Stimulated activated naive CD8-positive, alpha-beta T cell treated with anti-CD3 and anti-CD28 coated beads, Interleukin-15, Interleukin-2, amounts not matched to agents 100 ng/mL and 50 ng/mL, for 24 hours (primary cell): ENCODE measurements at regions not wholly inside any gene's neighbourhood (a gene's known extent, or its start where the extent isn't known, plus 50 kb on each side); places are given as distances from the start of the nearest gene placed in this dataset.

Experiments used
- H3K27ac Mint-ChIP-seq: one replicate; pipeline ENCODE4 v1.8.0; 2021; ENCODE audit warnings: mild to moderate bottlenecking, mixed read lengths
- H3K27me3 Mint-ChIP-seq: one replicate; pipeline ENCODE4 v1.8.0; 2021; ENCODE audit warnings: mixed read lengths
- H3K36me3 Mint-ChIP-seq: one replicate; pipeline ENCODE4 v1.8.0; 2021; ENCODE audit warnings: low read depth, mixed read lengths
- H3K4me1 Mint-ChIP-seq: one replicate; pipeline ENCODE4 v1.8.0; 2021; ENCODE audit warnings: low read depth, mixed read lengths
- H3K4me3 Mint-ChIP-seq: one replicate; pipeline ENCODE4 v1.8.0; 2021; ENCODE audit warnings: mild to moderate bottlenecking, mixed read lengths
- H3K9me3 Mint-ChIP-seq: one replicate; pipeline ENCODE4 v1.8.0; 2021; ENCODE audit warnings: mixed read lengths

DNA sequence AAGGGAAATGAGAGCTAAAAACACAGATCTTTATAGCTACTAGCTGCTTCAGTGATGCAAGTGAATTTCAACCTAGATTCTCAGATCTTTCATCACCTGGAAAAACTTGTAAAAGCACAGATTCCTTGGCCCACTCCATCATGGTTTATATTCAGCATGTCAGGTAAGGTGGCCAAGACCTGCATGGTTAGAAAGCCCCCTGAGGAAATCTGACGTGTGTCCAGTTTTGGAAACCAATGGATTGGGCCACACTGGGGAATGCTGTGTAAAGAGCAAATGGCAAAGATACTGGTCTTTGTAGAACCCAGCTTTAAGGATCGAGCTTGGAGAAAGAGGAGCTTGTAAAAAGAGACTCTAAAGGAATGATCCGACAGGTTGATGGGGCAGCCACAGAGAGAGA is 397.0 kb upstream of the ARRDC4 start:
- H3K4me1 Mint-ChIP-seq: no peaks in the 10 kb centered on the region
- H3K27ac Mint-ChIP-seq: no peak overlapping the region
- no peaks in the 10 kb centered on the region for H3K36me3 Mint-ChIP-seq
- no peaks in the 10 kb centered on the region for H3K27me3 Mint-ChIP-seq
- H3K4me3 Mint-ChIP-seq: no peak overlapping the region
- H3K9me3 Mint-ChIP-seq: peaks cover 11% of the 10 kb centered on the region

DNA sequence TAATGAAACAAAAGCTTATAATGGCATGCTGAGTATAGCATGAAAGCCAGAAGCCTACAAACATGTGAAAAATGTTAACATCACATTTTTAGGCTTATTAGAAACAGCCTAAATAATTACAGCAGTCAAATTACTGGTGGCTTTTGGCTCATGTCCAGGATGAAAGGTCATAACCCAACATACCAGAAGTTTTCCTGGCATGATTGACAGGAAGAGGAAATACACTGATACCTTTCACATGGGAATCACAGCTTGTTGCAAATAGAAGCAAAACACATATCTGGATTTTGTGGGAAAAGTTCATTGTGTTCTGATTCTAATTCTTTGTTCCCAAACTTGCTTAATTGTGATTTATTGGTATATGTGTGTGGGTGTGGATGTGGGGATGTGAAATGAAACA is 393.5 kb upstream of the ARRDC4 start:
- H3K36me3 Mint-ChIP-seq: no peaks in the 10 kb centered on the region
- H3K4me3 Mint-ChIP-seq: no peak overlapping the region
- no peaks in the 10 kb centered on the region for H3K27me3 Mint-ChIP-seq
- H3K27ac Mint-ChIP-seq: no peak overlapping the region
- no peaks in the 10 kb centered on the region for H3K9me3 Mint-ChIP-seq
- H3K4me1 Mint-ChIP-seq: no peaks in the 10 kb centered on the region

DNA sequence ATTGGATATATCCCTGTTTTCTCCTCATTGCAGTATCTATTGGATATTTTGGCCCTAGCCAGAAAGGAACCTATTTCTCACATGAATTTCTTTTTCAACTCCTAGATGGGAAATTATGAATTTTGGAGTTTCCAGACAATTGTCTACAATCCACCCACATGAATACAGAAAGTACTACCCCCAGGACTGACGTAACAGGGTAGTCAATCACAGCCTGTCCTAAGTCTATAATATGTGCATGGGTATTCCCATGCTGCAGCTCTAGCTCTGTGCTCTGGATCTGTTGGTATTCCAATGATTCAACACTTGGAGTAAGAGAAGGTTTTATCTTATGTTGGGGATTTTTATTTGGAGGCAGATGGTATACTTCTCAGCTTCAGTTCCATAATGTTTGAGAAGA is 393.1 kb upstream of the ARRDC4 start:
- Mint-ChIP-seq H3K4me1 (no peaks in the 10 kb centered on the region), H3K4me3 (no peak overlapping the region), H3K27ac (no peak overlapping the region), H3K36me3 (no peaks in the 10 kb centered on the region), H3K27me3 (no peaks in the 10 kb centered on the region), H3K9me3 (no peaks in the 10 kb centered on the region)

DNA sequence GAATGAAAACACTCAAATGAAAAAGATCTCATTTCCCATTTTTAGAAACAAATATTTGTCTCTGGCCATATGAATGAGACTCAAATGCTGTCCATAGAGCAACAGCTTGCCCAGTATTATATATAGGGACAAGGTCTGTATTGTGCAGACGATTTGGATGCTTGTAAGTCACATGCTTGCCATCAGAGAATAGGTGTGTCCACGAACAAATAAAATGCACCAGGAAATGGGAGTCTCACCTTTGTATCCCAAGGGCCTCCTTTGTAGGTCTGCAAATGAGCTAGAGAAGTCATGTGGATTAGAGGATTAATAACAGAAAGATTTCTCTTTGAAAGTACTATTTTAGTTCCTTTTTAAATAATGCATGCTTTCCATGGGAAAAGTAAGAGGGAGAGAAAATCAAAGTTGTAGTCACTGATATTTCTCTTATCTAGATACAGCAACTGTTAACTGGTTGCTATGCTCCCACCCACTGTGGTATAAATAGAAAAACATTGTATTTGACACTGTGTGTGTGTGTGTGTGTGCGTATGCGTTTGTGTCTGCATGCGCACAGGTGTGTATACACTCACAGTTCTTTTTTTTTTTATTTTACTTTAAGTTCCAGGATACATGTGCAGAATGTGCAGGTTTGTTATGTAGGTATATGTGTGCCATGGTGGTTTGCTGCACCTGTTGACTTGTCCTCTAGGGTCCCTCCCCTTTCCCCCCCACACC is 383.4 kb upstream of the ARRDC4 start:
- H3K4me1 Mint-ChIP-seq: no peaks in the 10 kb centered on the region
- no peaks in the 10 kb centered on the region for H3K36me3 Mint-ChIP-seq
- no peak overlapping the region for H3K4me3 Mint-ChIP-seq

DNA sequence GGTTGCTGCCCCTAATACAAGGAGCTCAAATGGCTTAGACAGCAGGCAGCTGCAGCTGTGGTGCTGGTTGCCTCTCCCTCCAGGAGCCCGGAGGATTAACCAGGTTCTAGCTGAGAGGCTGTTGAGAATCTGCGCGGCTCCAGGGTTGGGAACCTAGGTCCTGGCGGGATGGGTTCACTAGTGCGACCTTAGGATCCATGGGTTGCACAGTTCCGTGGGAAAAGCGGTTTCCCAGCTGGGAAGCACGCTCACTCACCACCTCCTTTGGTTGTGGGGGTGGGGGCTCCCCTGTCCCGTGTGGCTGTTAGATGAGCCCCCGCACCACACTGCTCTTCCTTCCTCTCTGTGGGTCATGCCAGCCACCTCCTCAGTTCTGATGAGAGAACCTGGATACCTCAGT is 375.1 kb upstream of the ARRDC4 start:
- no peaks in the 10 kb centered on the region for H3K27me3 Mint-ChIP-seq
- H3K4me1 Mint-ChIP-seq: no peaks in the 10 kb centered on the region
- H3K36me3 Mint-ChIP-seq: no peaks in the 10 kb centered on the region
- no peak overlapping the region for H3K4me3 Mint-ChIP-seq
- peaks cover 12% of the 10 kb centered on the region for H3K9me3 Mint-ChIP-seq
- no peak overlapping the region for H3K27ac Mint-ChIP-seq

More for the DNA sequence above, 383.4 kb upstream of the ARRDC4 start:
- H3K27ac Mint-ChIP-seq: no peak overlapping the region
- no peaks in the 10 kb centered on the region for H3K27me3 Mint-ChIP-seq
- peaks cover 20% of the 10 kb centered on the region for H3K9me3 Mint-ChIP-seq

DNA sequence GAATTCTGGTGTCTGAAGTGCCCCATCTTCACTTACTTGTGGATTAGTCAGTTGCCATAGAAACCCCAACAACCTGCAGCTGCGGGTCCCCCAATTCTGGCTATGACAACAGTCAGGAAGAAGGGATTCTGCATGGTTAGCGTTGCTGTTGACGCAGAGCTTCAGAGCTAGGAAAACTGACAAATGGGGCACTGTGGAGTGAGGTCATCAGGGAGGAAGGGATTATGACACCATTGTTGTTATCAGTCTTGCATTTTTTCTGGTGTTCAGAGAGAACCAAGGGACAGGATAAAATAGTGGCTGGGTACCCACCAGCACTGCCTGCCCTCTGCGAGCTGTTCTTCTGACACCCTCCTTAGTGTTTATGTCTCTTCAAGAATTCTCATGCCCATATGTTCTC is 367.7 kb upstream of the ARRDC4 start:
- H3K27me3 Mint-ChIP-seq: no peaks in the 10 kb centered on the region
- H3K27ac Mint-ChIP-seq: no peak overlapping the region
- no peaks in the 10 kb centered on the region for H3K4me1 Mint-ChIP-seq
- H3K4me3 Mint-ChIP-seq: no peak overlapping the region
- peaks cover 2% of the 10 kb centered on the region for H3K9me3 Mint-ChIP-seq
- H3K36me3 Mint-ChIP-seq: no peaks in the 10 kb centered on the region

DNA sequence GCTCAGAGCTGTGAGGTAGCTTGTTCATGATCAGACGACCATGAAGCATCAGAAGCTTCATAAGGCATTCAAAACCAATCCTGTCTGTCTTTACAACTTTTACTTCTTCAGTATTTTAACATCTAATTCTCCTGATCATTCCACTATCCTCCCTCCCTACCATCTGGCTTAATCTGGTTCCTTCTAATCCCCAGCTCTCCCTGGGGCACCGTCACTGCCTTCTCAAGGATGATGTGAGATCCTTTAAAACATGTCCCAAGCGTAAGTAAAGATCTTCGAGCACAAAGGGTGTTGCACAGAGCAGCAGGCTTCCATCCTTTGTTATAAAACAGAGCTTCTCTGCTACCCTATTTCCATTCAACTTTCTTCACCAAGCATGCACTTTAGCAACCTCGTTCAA is 362.7 kb upstream of the ARRDC4 start:
- no peaks in the 10 kb centered on the region for H3K36me3 Mint-ChIP-seq
- no peak overlapping the region for H3K27ac Mint-ChIP-seq
- H3K9me3 Mint-ChIP-seq: peaks cover 9% of the 10 kb centered on the region
- no peaks in the 10 kb centered on the region for H3K4me1 Mint-ChIP-seq
- H3K4me3 Mint-ChIP-seq: no peak overlapping the region
- H3K27me3 Mint-ChIP-seq: no peaks in the 10 kb centered on the region

DNA sequence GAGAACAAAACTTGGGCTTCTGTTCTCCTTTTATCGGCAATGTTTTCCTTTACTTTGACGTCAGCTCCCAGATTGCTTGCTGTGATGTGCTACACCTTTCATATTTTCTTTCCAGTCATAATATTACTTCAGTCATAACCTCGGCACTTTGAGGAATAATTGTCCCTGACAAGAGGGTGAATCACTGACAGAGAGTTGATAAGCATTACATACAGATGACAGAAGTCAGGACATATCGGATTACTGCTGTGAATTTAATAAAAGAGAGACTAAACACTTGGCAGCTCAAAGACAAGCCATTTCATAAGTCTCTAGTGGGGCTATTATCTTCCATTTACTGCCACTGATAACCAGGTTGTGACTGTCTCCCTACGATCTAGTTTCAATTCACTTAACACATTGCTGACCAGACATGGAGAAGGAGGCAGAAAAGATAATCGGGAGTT is 362.1 kb upstream of the ARRDC4 start:
- Mint-ChIP-seq H3K27ac (no peak overlapping the region), H3K4me3 (no peak overlapping the region), H3K4me1 (no peaks in the 10 kb centered on the region), H3K27me3 (no peaks in the 10 kb centered on the region), H3K36me3 (no peaks in the 10 kb centered on the region), H3K9me3 (peaks cover 9% of the 10 kb centered on the region)

DNA sequence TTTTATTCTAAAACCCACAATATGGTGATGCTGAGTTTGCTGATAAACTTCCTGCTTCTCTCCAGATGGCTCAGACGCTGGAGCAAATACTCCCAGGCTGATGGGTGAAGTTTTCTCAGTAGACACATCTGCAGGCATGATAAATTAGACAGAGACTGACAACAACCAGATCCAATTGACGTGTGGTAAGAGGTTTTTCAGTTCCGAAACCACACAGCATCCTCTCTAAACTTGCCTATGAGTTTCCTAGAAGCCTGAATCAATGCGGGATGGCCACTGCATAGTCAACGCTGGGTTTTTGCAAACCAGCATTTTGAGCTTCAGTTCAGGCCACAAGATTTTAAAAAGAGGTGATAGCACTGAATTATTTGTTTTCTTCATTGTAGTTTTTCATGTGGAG is 360.3 kb upstream of the ARRDC4 start:
- no peaks in the 10 kb centered on the region for H3K27me3 Mint-ChIP-seq

DNA sequence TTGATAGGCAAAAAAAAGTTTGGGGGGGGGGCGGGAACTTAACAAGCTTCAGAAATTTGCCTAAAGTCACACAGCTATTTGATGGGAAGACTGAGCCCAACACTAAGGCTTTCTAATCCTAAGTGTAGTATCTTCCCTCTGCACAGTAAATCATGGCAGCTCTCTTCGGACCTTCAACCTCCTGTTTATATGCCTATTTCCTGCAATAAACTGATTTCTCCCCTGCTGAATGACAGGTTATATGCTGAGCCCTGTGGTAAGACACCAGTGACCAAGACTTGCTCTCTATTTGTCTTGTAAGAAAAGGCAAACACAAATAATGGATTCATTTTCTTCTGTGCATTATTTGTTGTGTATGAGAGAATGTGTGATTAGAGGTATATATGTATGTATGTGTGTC is 355.8 kb upstream of the ARRDC4 start:
- no peak overlapping the region for H3K4me3 Mint-ChIP-seq
- H3K9me3 Mint-ChIP-seq: no peaks in the 10 kb centered on the region
- H3K27me3 Mint-ChIP-seq: no peaks in the 10 kb centered on the region
- H3K4me1 Mint-ChIP-seq: no peaks in the 10 kb centered on the region
- H3K27ac Mint-ChIP-seq: no peak overlapping the region
- H3K36me3 Mint-ChIP-seq: no peaks in the 10 kb centered on the region

More for the DNA sequence above, 360.3 kb upstream of the ARRDC4 start:
- Mint-ChIP-seq H3K4me1 (no peaks in the 10 kb centered on the region), H3K4me3 (no peak overlapping the region), H3K9me3 (peaks cover 9% of the 10 kb centered on the region), H3K27ac (no peak overlapping the region), H3K36me3 (no peaks in the 10 kb centered on the region)

DNA sequence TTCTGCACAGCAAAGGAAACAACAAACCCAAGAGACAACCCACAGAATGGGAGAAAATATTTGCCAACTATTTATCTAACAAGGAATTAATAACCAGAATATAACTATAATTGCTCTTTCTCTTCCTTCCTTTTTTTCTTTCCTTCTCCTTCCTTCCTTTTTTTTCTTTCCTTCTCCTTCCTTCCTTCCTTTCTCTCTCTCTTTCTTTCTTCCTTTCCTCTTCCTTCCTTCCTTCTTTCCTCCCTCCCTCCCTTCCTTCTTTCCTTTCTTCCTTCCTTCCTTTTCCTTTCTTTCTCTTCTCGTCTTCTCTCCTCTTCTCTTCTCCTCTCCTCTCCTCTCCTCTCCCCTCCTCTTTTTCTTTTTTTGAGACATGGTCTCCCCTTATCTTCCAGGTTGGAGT is 345.4 kb upstream of the ARRDC4 start:
- Mint-ChIP-seq H3K9me3 (peaks cover 13% of the 10 kb centered on the region), H3K4me1 (no peaks in the 10 kb centered on the region), H3K36me3 (no peaks in the 10 kb centered on the region), H3K27me3 (no peaks in the 10 kb centered on the region), H3K4me3 (no peak overlapping the region), H3K27ac (no peak overlapping the region)

DNA sequence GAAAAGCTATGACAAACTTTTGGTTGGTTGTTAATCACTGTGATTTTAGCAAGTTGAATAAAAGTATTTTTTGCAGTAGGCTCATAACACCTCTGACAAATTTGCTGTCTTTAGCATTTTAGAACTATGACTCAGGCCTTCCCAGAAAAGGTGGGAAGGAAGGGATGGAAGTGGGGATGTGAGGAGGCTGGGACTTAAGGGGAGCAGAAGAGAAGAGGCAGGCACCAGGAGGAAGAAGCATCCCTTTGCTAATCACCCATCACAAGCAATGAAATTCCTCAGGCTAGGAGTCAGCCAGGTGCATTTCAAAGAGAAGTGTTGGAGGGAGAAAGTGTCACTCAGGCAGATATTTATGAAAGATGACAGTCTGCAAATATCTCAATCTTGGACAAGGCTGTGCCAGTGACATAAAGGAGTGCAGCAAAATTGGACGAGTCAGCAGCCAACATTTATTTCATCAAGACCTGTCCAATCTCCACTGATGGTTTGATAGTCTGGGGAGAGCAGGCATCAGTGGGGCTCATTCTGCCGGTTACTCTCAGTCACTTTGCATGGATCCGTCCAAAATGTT is 337.3 kb upstream of the ARRDC4 start:
- no peak overlapping the region for H3K27ac Mint-ChIP-seq
- H3K4me3 Mint-ChIP-seq: no peak overlapping the region
- peaks cover 5% of the 10 kb centered on the region for H3K27me3 Mint-ChIP-seq
- H3K36me3 Mint-ChIP-seq: no peaks in the 10 kb centered on the region
- no peaks in the 10 kb centered on the region for H3K9me3 Mint-ChIP-seq
- no peaks in the 10 kb centered on the region for H3K4me1 Mint-ChIP-seq

DNA sequence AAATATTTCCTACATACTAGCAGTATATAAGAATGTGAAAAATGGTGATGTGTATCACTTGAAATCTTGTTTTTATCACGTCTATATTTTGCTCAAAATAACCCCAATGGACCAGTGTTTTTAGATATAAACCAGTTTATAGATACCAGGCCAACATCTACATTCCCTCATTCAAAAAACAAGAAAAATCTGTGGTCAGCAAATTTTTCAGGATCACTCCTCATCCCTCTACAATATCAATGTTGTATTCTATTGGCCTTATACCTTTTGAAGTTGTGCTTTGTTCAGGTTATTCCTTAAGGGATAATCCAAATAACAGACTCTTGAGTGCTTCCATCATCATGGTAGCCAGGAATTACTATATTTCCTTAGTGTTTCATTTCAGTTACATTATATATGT is 332.9 kb upstream of the ARRDC4 start:
- Mint-ChIP-seq H3K4me1 (no peaks in the 10 kb centered on the region), H3K36me3 (no peaks in the 10 kb centered on the region), H3K27me3 (peaks cover 5% of the 10 kb centered on the region), H3K4me3 (no peak overlapping the region), H3K9me3 (peaks cover 5% of the 10 kb centered on the region), H3K27ac (no peak overlapping the region)

DNA sequence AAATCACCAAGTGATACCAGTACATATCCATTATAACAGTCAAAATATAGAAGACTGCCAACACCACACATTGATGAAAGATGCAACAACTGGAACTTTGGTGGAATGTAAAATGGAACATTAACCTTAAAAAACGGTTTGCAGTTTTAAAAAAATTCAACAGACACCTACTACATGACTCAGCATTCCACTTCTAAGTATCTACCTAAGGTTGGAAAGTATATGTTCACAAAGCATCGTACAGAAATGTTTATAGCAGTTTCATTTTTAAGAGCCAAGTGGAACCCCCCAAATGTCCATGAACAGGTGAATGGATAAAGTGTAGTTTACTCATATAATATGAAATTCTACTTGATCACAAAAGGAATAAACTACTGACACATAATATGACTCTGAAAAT is 314.7 kb upstream of the ARRDC4 start:
- Mint-ChIP-seq H3K27me3 (no peaks in the 10 kb centered on the region), H3K4me1 (no peaks in the 10 kb centered on the region)

DNA sequence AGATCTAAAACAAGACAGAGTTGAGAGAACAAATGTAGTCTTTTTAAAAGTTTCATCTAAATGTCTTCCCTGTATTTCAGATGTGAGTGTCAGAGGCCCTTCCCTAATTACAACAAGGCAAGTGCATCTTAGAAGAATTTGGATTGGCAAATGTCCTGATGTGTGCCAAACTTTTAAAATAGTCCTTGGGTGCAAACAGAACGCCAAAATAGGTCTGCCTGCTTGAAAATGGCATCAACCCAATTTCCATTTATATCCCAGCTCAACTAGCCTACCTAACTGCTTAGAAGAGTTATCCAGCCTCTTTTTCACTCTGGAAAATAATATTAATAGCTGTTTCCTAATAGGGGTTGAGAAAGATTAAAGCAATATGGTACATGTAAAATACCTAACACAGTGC is 311.8 kb upstream of the ARRDC4 start:
- H3K4me1 Mint-ChIP-seq: no peaks in the 10 kb centered on the region
- H3K27ac Mint-ChIP-seq: no peak overlapping the region
- no peak overlapping the region for H3K4me3 Mint-ChIP-seq
- H3K27me3 Mint-ChIP-seq: peaks cover 16% of the 10 kb centered on the region
- H3K36me3 Mint-ChIP-seq: no peaks in the 10 kb centered on the region
- H3K9me3 Mint-ChIP-seq: no peaks in the 10 kb centered on the region

More for the DNA sequence above, 314.7 kb upstream of the ARRDC4 start:
- Mint-ChIP-seq H3K4me3 (no peak overlapping the region), H3K9me3 (peaks cover 4% of the 10 kb centered on the region), H3K36me3 (no peaks in the 10 kb centered on the region), H3K27ac (no peak overlapping the region)

DNA sequence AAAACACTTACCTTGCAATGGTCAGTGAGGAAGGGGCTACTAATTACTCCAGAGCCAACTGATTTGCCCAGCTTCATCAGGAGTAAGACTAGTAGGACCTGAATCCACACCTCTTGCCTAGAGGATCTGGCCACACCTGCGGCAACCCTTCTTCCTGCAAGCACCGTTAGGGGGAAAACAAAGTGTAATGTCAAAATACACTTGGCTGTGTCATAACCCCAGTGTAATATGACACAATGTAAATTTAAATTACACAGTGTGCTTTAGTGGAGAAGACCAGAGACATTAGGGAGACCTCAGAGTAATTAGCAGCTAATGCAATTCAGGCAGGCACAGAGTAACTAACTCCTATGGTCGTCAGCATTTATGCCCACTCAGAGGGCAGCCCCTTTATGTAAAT is 308.5 kb upstream of the ARRDC4 start:
- Mint-ChIP-seq H3K4me3 (no peak overlapping the region), H3K36me3 (no peaks in the 10 kb centered on the region), H3K27ac (no peak overlapping the region)

More for the DNA sequence above, 308.5 kb upstream of the ARRDC4 start:
- no peaks in the 10 kb centered on the region for H3K4me1 Mint-ChIP-seq
- peaks cover 16% of the 10 kb centered on the region for H3K27me3 Mint-ChIP-seq
- H3K9me3 Mint-ChIP-seq: no peaks in the 10 kb centered on the region
